Activated B cell treated with CpG ODN at 0.5 μM for 24 hours (primary cell): ENCODE measurements at regions not wholly inside any gene's neighbourhood (a gene's known extent, or its start where the extent isn't known, plus 50 kb on each side); places are given as distances from the start of the nearest gene placed in this dataset.
"Not testable (repeated sequence)": the region's sequence is repeated elsewhere in the genome, so short reads cannot be mapped to it uniquely, and the experiment has no call there.

Experiments
- ATAC-seq: fragments of 200-7000 bp; cut with Tn5 transposase; one replicate; pipeline ENCODE4 v1.10.0; 2021; ENCODE audit warnings: low read depth, mild to moderate bottlenecking, moderate library complexity
- CTCF ChIA-PET: fragments of 350-600 bp; sonication (Branson Sonifier 250); formaldehyde crosslinking; loops from one replicate; lab custom pipeline; 2021; ENCODE audit warnings: antibody characterized with exemption; lab: Charles Lee
- POLR2A ChIA-PET: fragments of 350-600 bp; sonication (Branson Sonifier 250); formaldehyde crosslinking; loops from one replicate; lab custom pipeline; 2021; ENCODE audit warnings: antibody characterized with exemption; lab: Charles Lee
- DNase-seq: peaks from one replicate; pipeline ENCODE4 v3.0.0; 2022
- H3K27ac Mint-ChIP-seq: one replicate; pipeline ENCODE4 v1.8.0; 2020; ENCODE audit warnings: mixed read lengths
- H3K27me3 Mint-ChIP-seq: one replicate; pipeline ENCODE4 v1.8.0; 2021; ENCODE audit warnings: mixed read lengths
- H3K36me3 Mint-ChIP-seq: one replicate; pipeline ENCODE4 v1.8.0; 2021; ENCODE audit warnings: low read depth, mixed read lengths
- H3K4me1 Mint-ChIP-seq: one replicate; pipeline ENCODE4 v1.8.0; 2021; ENCODE audit warnings: mixed read lengths
- H3K4me3 Mint-ChIP-seq: one replicate; pipeline ENCODE4 v1.8.0; 2020; ENCODE audit warnings: mild to moderate bottlenecking, mixed read lengths
- H3K9me3 Mint-ChIP-seq: one replicate; pipeline ENCODE4 v1.8.0; 2020; ENCODE audit warnings: mixed read lengths
- intact Hi-C: fragments of 100-400 bp; cut with micrococcal nuclease; formaldehyde crosslinking; loops from one replicate; pipeline ENCODE4 v1.15.1; 2024
- TF ChIP-seq, protein P1 (sequence below): fragments of 200-600 bp; IDR thresholded peaks from one replicate; pipeline ENCODE4 v1.8.0; 2022; ENCODE audit warnings: antibody characterized with exemption, mild to moderate bottlenecking

GRCh38 chr6:78629154-78629721 is 238.1 kb upstream of the IRAK1BP1 start:
- POLR2A ChIA-PET, result no interaction called here
- CTCF ChIA-PET, result no interaction called here
- peaks cover 4% of the 10 kb centered on the region for H3K27me3 Mint-ChIP-seq
- H3K4me1 Mint-ChIP-seq, result no peaks in the 10 kb centered on the region
- intact Hi-C loops, result no loop called here
- no peak for DNase-seq
- H3K4me3 Mint-ChIP-seq, result no peak overlapping the region
- no peaks in the 10 kb centered on the region for H3K36me3 Mint-ChIP-seq
- H3K9me3 Mint-ChIP-seq, result no peaks in the 10 kb centered on the region
- H3K27ac Mint-ChIP-seq, result no peak overlapping the region
- TF ChIP-seq, protein P1, sequence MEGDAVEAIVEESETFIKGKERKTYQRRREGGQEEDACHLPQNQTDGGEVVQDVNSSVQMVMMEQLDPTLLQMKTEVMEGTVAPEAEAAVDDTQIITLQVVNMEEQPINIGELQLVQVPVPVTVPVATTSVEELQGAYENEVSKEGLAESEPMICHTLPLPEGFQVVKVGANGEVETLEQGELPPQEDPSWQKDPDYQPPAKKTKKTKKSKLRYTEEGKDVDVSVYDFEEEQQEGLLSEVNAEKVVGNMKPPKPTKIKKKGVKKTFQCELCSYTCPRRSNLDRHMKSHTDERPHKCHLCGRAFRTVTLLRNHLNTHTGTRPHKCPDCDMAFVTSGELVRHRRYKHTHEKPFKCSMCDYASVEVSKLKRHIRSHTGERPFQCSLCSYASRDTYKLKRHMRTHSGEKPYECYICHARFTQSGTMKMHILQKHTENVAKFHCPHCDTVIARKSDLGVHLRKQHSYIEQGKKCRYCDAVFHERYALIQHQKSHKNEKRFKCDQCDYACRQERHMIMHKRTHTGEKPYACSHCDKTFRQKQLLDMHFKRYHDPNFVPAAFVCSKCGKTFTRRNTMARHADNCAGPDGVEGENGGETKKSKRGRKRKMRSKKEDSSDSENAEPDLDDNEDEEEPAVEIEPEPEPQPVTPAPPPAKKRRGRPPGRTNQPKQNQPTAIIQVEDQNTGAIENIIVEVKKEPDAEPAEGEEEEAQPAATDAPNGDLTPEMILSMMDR, result no peak
- ATAC-seq, result no peak

DNA sequence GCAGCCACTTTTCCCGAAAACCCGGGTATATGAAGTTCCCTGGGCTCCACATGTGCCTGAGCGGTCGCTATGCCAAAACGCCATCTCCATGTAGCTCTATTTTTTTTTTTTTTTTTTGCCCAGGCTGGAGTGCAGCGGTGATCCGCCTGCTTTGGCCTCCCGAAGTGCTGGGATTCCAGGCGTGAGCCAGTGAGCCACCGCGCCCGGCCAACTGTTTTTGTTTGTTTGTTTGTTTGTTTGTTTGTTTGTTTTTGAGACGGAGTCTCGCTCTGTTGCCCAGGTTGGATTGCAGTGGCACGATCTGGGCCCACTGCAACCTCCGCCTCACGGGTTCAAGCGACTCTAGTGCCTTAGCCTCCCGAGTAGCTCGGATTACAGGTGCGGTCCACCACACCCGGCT is 237.5 kb upstream of the IRAK1BP1 start:
- intact Hi-C loops, result no loop called here
- no peak overlapping the region for H3K4me3 Mint-ChIP-seq
- ATAC-seq (no peak), DNase-seq (no peak)
- TF ChIP-seq, protein P1, result no peak
- CTCF ChIA-PET, result no interaction called here
- no peaks in the 10 kb centered on the region for H3K9me3 Mint-ChIP-seq
- H3K36me3 Mint-ChIP-seq, result no peaks in the 10 kb centered on the region
- H3K27ac Mint-ChIP-seq, result no peak overlapping the region
- no peaks in the 10 kb centered on the region for H3K4me1 Mint-ChIP-seq
- POLR2A ChIA-PET, result no interaction called here
- peaks cover 4% of the 10 kb centered on the region for H3K27me3 Mint-ChIP-seq

DNA sequence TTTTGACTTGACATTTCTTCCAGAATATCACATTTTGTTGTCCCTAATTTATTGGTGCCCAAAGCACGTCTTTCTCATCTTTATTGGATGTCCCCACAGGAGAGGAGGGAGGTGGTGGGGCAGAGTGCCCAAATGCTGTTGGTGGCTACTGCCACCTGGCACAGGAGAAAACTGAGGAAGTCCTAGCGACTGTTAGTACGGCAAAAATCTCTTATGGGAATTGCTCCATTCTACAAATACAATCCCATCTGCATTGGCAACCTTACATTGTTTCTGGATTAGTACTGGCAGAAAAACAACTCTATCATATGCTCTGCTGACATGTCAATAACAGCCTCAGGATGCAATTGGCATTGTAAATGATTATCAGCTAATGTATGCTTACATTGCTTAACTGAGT is 235.4 kb upstream of the IRAK1BP1 start:
- Mint-ChIP-seq H3K4me3 (no peak overlapping the region), H3K27ac (no peak overlapping the region), H3K36me3 (no peaks in the 10 kb centered on the region), H3K4me1 (no peaks in the 10 kb centered on the region), H3K9me3 (no peaks in the 10 kb centered on the region), H3K27me3 (peaks cover 4% of the 10 kb centered on the region)
- ChIA-PET POLR2A (no interaction called here), CTCF (no interaction called here)
- DNase-seq, result no peak
- intact Hi-C loops, result no loop called here
- no peak for ATAC-seq
- TF ChIP-seq, protein P1, result no peak

DNA sequence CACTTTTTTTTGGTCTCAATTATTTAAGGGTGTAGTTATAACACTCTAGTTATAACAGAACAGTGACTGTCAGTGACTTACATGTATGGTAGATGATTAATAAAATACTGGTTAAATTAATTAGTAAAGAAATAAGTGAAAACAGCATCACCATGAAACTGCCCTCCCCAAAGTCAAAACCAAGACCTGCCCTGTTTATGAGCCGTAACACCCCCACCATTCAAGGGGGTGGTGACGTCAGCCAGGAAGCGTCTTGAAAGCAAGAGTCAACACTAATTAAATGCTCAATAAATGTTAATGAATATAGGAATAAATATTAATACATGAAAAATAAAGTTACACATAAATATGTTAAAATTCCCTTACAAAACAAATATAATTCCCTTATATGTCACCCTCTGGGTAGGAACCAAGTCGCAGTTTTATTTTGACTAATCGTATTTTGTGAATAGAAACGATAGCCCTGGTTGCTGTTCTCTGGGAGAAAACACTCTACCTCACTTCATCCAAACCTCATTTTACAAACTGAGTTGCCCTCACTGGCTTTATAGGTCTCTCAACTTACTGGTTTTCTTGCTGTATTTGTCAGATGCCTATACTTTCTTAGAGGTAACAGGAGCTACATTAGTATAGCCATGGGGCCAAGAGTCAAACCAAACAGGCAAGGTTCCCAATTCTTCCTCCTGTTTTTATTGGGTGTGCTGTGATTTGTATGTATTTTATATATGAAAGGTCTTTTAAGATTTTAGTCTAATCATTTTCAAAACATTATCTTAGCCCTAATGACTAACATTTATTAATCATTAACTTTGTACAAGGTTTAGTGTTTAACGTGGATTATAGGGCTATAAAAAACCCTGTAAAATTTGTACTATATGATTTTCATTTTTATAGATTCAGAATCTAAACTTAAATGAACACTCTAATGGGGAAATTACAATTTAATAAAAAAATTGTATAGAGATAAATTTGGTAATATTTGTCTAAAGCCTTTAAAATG is 227.9 kb upstream of the IRAK1BP1 start:
- ChIA-PET CTCF (no interaction called here), POLR2A (no interaction called here)
- H3K36me3 Mint-ChIP-seq, result no peaks in the 10 kb centered on the region
- peaks cover 6% of the 10 kb centered on the region for H3K9me3 Mint-ChIP-seq
- no peaks in the 10 kb centered on the region for H3K27me3 Mint-ChIP-seq
- intact Hi-C loops, result no loop called here
- H3K27ac Mint-ChIP-seq, result no peak overlapping the region
- TF ChIP-seq, protein P1, result no peak
- no peaks in the 10 kb centered on the region for H3K4me1 Mint-ChIP-seq
- no peak overlapping the region for H3K4me3 Mint-ChIP-seq
- DNase-seq (no peak), ATAC-seq (no peak)

DNA sequence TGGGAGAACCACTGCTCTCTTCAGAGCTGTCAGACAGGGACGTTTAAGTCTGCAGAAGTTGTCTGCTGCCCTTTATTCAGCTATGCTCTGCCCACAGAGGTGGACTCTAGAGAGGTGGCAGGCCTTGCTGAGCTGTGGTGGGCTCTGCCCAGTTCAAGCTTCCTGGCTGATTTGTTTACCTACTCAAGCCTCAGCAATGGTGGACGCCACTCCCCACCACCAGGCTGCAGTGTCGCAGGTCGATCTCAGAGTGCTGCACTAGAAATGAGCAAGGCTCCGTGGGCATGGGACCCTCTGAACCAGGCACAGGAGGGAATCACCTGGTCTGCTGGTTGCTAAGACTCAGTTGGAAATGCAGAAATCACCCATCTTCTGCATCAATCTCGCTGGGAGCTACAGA is 223.4 kb upstream of the IRAK1BP1 start:
- H3K4me1 Mint-ChIP-seq, DNase-seq, CTCF ChIA-PET, H3K27ac Mint-ChIP-seq, H3K27me3 Mint-ChIP-seq, H3K4me3 Mint-ChIP-seq, ATAC-seq, H3K9me3 Mint-ChIP-seq, H3K36me3 Mint-ChIP-seq, POLR2A ChIA-PET, intact Hi-C loops: not testable (repeated sequence)

DNA sequence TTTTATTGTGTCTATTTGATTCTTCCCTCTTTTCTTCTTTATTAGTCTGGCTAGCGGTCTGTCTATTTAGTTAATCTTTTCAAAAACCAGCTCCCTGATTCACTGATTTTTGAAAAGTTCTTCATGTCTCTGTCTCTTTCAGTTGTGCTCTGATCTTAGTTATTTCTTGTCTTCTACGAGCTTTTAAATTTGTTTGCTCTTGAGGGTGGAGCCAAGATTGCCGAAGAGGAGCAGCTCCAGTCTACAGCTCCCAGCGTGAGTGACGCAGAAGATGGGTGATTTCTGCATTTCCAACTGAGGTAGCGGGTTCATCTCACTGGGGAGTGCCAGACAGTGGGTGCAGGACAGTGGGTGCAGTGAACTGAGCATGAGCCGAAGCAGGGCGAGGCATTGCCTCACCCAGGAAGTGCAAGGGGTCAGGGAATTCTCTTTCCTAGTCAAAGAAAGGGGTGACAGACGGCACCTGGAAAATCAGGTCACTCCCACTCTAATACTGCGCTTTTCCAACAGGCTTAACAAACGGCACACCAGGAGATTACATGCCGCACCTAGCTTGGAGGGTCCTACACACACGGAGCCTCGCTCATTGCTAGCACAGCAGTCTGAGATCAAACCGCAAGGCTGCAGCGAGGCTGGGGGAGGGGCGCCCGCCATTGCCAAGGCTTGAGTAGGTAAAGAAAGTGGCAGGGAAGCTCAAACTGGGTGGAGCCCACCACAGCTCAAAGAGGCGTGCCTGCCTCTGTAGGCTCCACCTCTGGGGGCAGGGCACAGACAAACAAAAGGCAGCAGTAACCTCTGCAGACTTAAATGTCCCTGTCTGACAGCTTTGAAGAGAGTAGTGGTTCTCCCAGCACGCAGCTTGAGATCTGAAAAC is 220.6 kb upstream of the IRAK1BP1 start:
- H3K27ac Mint-ChIP-seq, intact Hi-C loops, H3K4me1 Mint-ChIP-seq, POLR2A ChIA-PET, ATAC-seq, H3K27me3 Mint-ChIP-seq, H3K36me3 Mint-ChIP-seq, H3K4me3 Mint-ChIP-seq, CTCF ChIA-PET, DNase-seq, H3K9me3 Mint-ChIP-seq: not testable (repeated sequence)

DNA sequence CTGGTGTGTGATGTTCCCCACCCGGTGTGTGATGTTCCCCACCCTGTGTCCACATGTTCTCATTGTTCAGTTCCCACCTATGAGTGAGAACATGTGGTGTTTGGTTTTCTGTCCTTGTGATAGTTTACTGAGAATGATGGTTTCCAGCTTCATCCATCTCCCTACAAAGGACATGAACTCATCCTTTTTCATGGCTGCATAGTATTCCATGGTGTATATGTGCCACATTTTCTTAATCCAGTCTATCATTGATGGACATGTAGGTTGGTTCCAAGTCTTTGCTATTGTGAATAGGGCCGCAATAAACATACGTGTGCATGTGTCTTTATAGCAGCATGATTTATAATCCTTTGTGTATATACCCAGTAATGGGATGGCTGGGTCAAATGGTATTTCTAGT is 201.5 kb upstream of the IRAK1BP1 start:
- DNase-seq, ATAC-seq, H3K4me3 Mint-ChIP-seq, H3K9me3 Mint-ChIP-seq, H3K27ac Mint-ChIP-seq, intact Hi-C loops, H3K27me3 Mint-ChIP-seq, H3K4me1 Mint-ChIP-seq, CTCF ChIA-PET, POLR2A ChIA-PET, H3K36me3 Mint-ChIP-seq: not testable (repeated sequence)
